ENCODE measurements at regions not wholly inside any gene's neighbourhood (a gene's known extent, or its start where the extent isn't known, plus 50 kb on each side); places are given as distances from the start of the nearest gene placed in this dataset.

- Histone ChIP-seq H3K4me1 (ENCODE audit: control insufficient read depth in 1 of 2, insufficient read depth in 2 of 2, low read depth in 1 of 2, low read length in 1 of 2) (no peaks in the 10 kb centered on the region; a peak in 1 of 4 replicates), H4K20me1 (ENCODE audit: insufficient read depth) (no peaks in the 10 kb centered on the region), H3K9ac (no peak overlapping the region), H3K9me2 (no peaks in the 10 kb centered on the region), H3F3A (replicated peaks; ENCODE audit: insufficient read depth) (no peaks in the 10 kb centered on the region), H3K9me3 (no peaks in the 10 kb centered on the region), H2AFZ (ENCODE audit: low read depth) (no peak overlapping the region), H3K4me3 (ENCODE audit: low read depth in 2 of 2, low read length in 1 of 2) (no peak overlapping the region), H3K79me2 (ENCODE audit: insufficient read depth) (no peaks in the 10 kb centered on the region), H3K36me3 (replicated peaks in 1 of 2; ENCODE audit: control insufficient read depth in 1 of 2, insufficient read depth in 2 of 2, low read length in 1 of 2) (no peaks in the 10 kb centered on the region), H3K27ac (ENCODE audit: low read depth in 2 of 2, low read length in 1 of 2) (no peak overlapping the region), H3K27me3 (ENCODE audit: insufficient read depth) (no peaks in the 10 kb centered on the region), H3K4me2 (no peak overlapping the region)
- TF ChIP-seq YY1 (IDR thresholded peaks at IDR 0.05; ENCODE audit: low read depth) (no peak), GATA2 (CRISPR knock-in tag; IDR thresholded peaks at IDR 0.05) (peak; percentile 72; the same call in 1 of the 2 replicates)
- WGBS (ENCODE audit: low lambda C conversion rate): 40% methylated on average over 3 of the region's 3 CpGs
- ChIA-PET POLR2A (no interaction called here), CTCF (interaction anchor here (1.5 kb wide), 1 partner anchor 12 kb away, joined by 4 read pairs; no protein-coding TSS in a partner anchor)
- peak; percentile 34 for DNase-seq
Observed at GRCh38 chr1:96568639-96569038, 152.9 kb upstream of the PTBP2 start.

- ChIA-PET POLR2A (no interaction called here), CTCF (interaction anchor here (1.5 kb wide), 1 partner anchor 13 kb away, joined by 4 read pairs; no protein-coding TSS in a partner anchor)
- DNase-seq: no peak
- Histone ChIP-seq H3K27me3 (ENCODE audit: insufficient read depth) (no peaks in the 10 kb centered on the region), H3K4me1 (ENCODE audit: control insufficient read depth in 1 of 2, insufficient read depth in 2 of 2, low read depth in 1 of 2, low read length in 1 of 2) (no peaks in the 10 kb centered on the region; a peak in 1 of 4 replicates), H3K27ac (ENCODE audit: low read depth in 2 of 2, low read length in 1 of 2) (no peak overlapping the region), H3K9me3 (no peaks in the 10 kb centered on the region), H2AFZ (ENCODE audit: low read depth) (no peak overlapping the region), H3K79me2 (ENCODE audit: insufficient read depth) (no peaks in the 10 kb centered on the region), H3K9ac (no peak overlapping the region), H3K36me3 (replicated peaks in 1 of 2; ENCODE audit: control insufficient read depth in 1 of 2, insufficient read depth in 2 of 2, low read length in 1 of 2) (no peaks in the 10 kb centered on the region), H3K4me3 (ENCODE audit: low read depth in 2 of 2, low read length in 1 of 2) (no peak overlapping the region), H3F3A (replicated peaks; ENCODE audit: insufficient read depth) (no peaks in the 10 kb centered on the region), H3K4me2 (no peak overlapping the region), H4K20me1 (ENCODE audit: insufficient read depth) (no peaks in the 10 kb centered on the region), H3K9me2 (no peaks in the 10 kb centered on the region)
- WGBS (ENCODE audit: low lambda C conversion rate): 57% methylated on average over 2 of the region's 2 CpGs
- TF ChIP-seq FOXM1 (IDR thresholded peaks at IDR 0.05; ENCODE audit: low read depth) (no peak), POLR2AphosphoS5 (IDR thresholded peaks at IDR 0.05; ENCODE audit: low read depth, low read length) (no peak), NFIC (IDR thresholded peaks at IDR 0.05; ENCODE audit: borderline replicate concordance) (no peak), EZH2phosphoT487 (IDR thresholded peaks at IDR 0.05; ENCODE audit: borderline replicate concordance, low read depth) (no peak), SMC3 (IDR thresholded peaks at IDR 0.05; ENCODE audit: low read depth, low read length) (no peak), SIN3A (IDR thresholded peaks at IDR 0.05; ENCODE audit: borderline replicate concordance, low read depth, low read length) (no peak), GABPA (IDR thresholded peaks at IDR 0.05; ENCODE audit: low read depth) (no peak), NRF1 (IDR thresholded peaks at IDR 0.05; ENCODE audit: low read depth, low read length) (no peak), USF2 (IDR thresholded peaks at IDR 0.05; ENCODE audit: borderline replicate concordance, low read depth, low read length) (no peak), RAD21 (IDR thresholded peaks at IDR 0.05; ENCODE audit: low read length) (no peak), RCOR1 (IDR thresholded peaks at IDR 0.05; ENCODE audit: low read length) (no peak), TEAD4 (IDR thresholded peaks at IDR 0.05; ENCODE audit: borderline replicate concordance, insufficient read depth) (no peak), MAX (IDR thresholded peaks at IDR 0.05; ENCODE audit: low read depth) (no peak), ELF1 (IDR thresholded peaks at IDR 0.05) (no peak), CHD2 (IDR thresholded peaks at IDR 0.05; ENCODE audit: low read length, partially characterized antibody) (no peak), JUND (IDR thresholded peaks at IDR 0.05) (no peak), FOSL2 (IDR thresholded peaks at IDR 0.05; ENCODE audit: borderline replicate concordance, low read depth) (no peak), GATA2 (CRISPR knock-in tag; IDR thresholded peaks at IDR 0.05) (no peak), RFX5 (IDR thresholded peaks at IDR 0.05; ENCODE audit: low read length) (no peak)
Observed at GRCh38 chr1:96569288-96569687, 152.3 kb upstream of the PTBP2 start.

Data from SK-N-SH (cell line).